SHP77 treated with DMSO at 0.1 percent for 48 hours (cell line): ENCODE measurements at regions not wholly inside any gene's neighbourhood (a gene's known extent, or its start where the extent isn't known, plus 50 kb on each side); places are given as distances from the start of the nearest gene placed in this dataset.

Experiments
- DNase-seq: peaks from one replicate; lab custom pipeline; 2025; lab: John Stamatoyannopoulos, UW

GRCh38 chr2:240320204-240320993 lies 115.1 kb upstream of the GPC1 start:
- DNase-seq: no peak

DNA sequence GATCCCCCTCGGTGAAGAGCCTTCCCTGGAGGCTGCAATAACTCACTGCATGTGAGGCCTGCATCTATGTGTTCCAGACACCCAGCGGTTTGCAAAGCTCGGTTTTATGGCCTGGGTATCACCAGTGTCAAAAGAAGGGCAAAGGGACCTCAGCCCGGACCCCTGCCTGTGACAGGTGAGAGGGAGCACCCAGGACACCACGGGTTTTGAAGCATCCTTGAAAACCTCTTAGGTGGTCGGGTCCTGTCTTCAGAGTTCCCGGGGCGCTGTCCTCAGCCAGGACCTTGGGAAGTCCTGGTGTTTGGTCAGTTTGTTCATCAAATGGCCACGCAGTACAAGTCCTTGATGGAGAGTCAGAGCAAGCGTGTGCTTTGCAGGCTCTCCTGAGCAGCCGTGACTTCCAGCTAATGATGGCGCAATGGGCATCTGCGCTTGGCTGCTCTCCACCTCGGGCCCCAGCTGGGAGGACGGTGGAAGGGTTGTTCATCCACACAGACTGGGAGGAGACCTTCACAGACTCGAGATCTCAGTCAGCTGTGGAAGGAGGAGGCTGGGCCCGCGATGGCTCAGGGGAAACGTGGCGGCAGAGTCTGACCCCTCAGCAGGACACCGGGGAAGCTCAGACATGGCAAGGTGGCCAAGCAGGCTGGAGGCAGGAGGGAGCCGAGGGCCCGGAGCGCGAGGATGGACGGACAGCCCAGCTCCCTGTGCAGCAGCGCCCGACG lies 113.1 kb upstream of the GPC1 start:
- DNase-seq: no peak

- DNase-seq: no peak
Observed at GRCh38 chr2:240322991-240323390, 112.5 kb upstream of the GPC1 start.

- no peak for DNase-seq
Observed at GRCh38 chr2:240323601-240324291, 111.7 kb upstream of the GPC1 start.

- no peak for DNase-seq
Observed at GRCh38 chr2:240324312-240325015, 111.0 kb upstream of the GPC1 start.

DNA sequence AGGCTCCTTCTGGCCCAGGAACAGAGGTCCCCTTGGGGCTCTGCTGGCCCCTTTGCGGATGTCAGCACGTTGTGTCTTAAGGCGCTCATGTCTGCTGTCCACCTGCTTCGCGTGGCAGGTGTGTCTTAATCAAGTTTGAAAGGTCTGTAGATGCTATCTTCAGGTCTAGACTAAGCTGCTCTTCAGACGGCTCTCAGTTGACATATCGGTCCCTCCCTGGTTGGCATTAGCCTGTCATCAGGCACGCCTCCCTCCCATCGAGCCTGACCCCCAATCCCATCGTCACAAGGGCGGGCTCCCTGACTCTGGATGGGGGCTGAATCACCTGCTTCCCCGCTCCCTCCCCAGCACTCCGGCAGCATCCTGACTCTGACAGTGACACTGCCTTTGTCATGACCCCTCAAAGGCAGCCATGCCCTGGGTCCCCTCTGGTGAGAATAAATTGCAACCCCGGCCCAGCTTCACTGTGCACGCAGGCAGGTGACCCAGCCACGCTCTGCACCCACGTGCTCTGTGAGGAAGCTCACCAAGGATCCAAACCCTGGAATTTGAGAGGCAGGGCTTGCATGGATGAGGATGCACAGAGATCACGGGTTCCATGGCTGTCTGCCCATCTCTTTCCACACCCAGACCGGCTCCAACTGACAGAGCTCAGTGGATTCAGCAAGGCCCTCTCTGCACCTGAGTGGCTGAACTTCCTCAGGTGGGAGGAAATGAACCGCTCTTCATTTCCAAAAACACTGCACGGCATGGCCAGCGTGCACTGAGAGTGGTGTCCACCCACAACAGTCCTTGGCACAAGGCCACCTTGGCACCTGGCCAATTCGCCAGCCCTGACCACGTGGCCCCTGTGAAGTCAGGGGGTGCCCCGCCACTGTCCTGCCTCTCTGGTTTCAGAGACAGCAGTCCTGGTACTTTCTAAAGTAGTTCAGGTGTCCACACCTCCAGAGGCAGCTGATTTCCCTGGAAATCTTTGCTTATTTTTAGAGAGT lies 110.2 kb upstream of the GPC1 start:
- no peak for DNase-seq

- DNase-seq: no peak
Observed at GRCh38 chr2:240326246-240326645, 109.2 kb upstream of the GPC1 start.

- DNase-seq: no peak
Observed at GRCh38 chr2:240326886-240327285, 108.6 kb upstream of the GPC1 start.

GRCh38 chr2:240327566-240327965 lies 107.9 kb upstream of the GPC1 start:
- no peak for DNase-seq

DNA sequence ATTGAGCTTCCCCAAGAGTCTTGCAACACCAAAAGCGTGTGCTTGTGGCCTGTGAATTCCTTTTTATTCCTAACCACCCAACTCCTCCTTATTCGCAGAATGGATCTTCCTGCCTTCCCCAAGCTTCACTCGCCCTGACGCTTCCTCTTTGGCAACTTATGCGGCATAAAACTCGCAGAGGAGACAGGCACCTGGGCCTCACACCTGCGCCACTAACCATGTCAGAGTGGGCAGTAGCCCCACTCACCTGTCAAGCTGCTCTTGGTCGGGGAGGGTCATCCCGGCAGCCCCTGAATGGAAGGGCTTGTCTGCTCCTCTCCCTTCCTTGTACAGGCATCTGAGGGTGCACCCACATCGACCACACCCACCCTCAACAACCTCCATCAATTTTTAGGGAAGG lies 106.9 kb upstream of the GPC1 start:
- DNase-seq: no peak

DNA sequence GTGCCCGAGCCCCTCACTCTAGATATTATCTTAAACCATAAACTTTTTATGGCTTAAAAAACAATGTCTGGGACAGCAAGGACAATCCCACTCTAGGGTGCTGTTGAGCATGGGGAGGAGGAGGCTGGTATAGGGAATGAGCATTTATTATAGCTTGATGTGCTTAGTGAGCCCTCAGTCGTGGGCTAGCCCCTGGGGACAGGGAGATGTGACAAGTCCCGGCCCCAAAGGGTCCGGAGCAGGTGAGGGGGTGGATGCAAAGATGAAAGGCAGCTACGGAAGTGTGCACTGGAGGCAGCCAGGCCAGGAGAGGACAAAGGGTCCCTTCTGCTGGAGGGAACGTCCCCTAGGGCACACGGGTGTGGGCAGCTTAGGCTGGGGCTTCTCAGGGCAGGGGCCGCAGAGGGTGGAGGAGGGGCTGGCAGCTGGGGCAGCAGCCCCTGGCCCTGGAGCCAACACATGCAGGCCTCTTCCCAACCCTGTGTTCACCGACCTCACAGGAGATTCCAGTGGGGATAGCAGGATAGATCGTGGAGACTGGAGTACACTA lies 106.3 kb upstream of the GPC1 start:
- DNase-seq: no peak

- no peak for DNase-seq
Observed at GRCh38 chr2:240329778-240330177, 105.7 kb upstream of the GPC1 start.

DNA sequence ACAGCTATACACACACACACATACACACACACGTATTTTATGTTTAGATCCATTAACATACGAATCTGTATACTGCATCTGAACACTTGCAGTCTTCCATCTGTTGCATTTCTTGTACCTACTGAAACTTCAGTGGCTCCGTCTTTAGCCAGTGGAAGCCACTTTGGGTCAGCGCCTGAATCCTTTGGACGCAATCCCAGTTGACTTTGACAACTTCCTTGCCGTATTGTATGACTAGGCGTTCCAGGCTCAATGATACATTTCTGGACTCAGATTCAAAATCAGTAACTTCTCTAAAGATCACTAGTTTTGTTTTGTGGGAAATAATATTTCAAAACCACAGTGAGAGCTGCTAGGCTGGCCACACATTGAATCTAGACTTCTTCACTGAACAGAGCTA lies 101.5 kb upstream of the GPC1 start:
- DNase-seq: no peak

GRCh38 chr2:240335061-240335460 lies 100.4 kb upstream of the GPC1 start:
- DNase-seq: no peak

DNA sequence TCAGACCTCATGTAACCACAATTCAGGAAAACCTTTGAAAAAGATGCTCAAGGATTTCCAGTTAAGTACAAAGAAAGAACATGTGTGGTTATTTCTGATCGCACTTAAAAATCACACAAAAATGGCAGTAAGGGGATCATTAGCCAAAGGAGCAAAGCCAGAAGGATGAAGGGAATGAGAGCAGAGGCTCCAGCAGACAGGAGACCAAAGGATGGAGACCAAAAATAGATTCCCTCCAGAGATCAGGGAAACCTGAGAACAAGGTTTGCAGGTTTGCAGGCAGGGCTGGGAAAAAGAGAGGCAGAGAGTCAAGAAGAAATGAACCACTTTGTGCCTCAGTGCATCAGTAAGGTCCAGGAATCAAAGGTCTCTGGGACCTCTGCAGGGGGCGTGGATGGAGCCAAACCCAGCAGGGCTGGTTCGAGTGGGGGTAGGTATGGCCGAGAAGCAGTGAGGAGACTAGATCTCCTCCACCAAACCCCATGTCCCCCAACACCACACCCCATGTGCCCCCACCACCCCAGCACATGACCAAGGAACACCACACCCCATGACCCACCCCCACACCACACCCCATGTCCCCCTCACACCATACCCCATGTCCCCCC lies 98.5 kb upstream of the GPC1 start:
- no peak for DNase-seq

GRCh38 chr2:240338274-240338673 lies 97.2 kb upstream of the GPC1 start:
- DNase-seq: no peak

DNA sequence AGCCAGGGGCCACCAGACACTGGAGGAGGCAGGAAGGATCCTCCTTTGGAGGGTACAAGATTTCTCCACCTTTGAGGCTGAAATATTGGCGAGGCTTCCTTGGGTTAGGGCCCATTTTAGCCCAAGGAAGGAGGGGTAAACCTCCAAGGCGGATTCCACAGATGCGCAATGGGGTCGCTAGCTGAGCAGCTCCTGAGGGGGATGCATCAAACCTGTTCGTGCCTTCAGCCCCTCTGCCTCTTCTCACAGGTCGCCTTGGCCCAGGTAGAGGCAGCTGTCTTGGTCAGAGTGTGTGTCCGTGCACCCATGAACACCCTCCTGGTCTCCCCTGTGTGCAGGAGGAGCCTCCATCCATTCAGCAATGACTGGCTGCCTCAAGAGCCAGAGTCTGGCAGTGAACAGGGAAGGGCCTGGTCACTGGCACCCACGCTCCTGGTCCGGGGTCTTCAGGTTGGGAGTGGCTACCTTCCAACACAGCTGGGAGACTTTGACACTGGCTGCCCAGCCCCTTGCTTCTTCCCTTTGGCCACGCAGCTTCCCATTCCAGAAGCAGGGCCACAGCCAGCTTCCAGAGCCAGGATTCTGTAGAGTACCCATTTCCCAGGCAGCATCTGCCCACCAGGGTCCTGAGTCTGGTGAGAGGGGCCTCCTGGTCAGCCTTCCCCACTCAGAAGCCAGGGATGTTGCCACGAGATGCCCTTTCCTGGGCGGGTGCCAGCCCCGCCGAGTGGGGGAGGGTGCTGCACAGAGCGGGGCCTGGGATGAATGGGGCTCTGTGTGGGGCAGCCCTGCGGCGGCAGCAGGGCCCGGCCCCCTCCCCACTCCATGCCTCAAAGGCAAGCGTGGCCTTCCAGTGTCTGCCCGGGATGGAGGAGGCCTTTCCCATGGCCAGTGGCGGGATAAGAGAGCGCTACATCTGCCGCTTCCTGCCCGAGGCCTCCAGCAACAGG lies 95.8 kb upstream of the GPC1 start:
- DNase-seq: no peak

GRCh38 chr2:240340361-240340761 lies 95.1 kb upstream of the GPC1 start:
- DNase-seq: no peak

DNA sequence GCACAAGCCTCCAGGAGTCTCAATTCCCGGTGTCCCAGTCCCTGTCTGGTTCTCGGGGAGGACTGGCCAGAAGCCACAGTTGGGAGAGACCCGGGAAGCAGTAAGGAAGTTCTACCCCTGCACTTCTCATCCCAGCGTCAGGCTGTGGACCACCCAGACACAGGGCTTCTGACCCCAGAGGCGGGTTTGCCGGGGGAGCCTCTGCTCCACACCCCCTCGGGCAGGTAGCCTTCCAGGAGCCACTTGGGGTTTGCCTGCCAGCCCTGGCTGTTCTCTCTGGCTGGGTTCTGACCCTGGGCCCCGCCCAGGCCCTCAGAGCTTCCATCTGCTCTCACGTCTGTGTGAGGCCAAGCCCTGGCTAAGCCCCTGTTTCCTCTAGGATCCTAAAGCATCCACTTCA lies 94.4 kb upstream of the GPC1 start:
- no peak for DNase-seq
